ENCODE measurements at regions not wholly inside any gene's neighbourhood (a gene's known extent, or its start where the extent isn't known, plus 50 kb on each side); places are given as distances from the start of the nearest gene placed in this dataset.
"Not testable (repeated sequence)": the region's sequence is repeated elsewhere in the genome, so short reads cannot be mapped to it uniquely, and the experiment has no call there.

GRCh38 chr14:40630471-40630870, 976.2 kb upstream of the LRFN5 start:
- H3K27ac Mint-ChIP-seq = no peak overlapping the region
- H3K36me3 Mint-ChIP-seq (ENCODE audit: low read depth) = no peaks in the 10 kb centered on the region
- H3K4me3 Mint-ChIP-seq = peak overlapping the region; percentile 5
- no peaks in the 10 kb centered on the region for H3K4me1 Mint-ChIP-seq
- H3K27me3 Mint-ChIP-seq (ENCODE audit: low read depth, poor library complexity) = no peaks in the 10 kb centered on the region
- TF ChIP-seq CTCF (IDR thresholded peaks at IDR 0.05) = no peak
- no peaks in the 10 kb centered on the region for H3K9me3 Mint-ChIP-seq
- DNase-seq = no peak

DNA sequence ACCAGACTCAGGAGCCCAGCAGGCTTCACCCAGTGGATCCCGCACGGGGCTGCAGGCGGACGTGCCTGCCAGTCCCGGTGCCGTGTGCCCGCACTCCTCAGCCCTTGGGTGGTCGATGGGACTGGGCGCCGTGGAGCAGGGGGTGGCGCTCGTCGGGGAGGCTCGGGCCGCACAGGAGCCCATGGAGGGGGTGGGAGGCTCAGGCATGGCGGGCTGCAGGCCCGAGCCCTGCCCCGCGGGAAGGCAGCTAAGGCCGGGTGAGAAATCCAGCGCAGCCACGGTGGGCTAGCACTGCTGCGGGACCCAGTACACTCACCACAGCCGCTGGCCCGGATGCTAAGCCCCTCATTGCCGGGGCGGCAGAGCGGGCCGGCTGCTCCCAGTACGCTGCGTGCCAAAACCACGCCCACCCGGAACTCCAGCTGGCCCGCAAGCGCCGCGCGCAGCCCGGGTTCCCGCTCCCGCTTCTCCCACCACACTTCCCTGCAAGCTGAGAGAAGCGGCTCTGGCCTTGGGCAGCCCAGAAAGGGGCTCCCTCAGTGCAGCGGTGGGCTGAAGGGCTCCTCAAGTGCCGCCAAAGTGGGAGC, 977.0 kb upstream of the LRFN5 start:
- peak; percentile 8 for DNase-seq

GRCh38 chr14:40629144-40629543, 977.5 kb upstream of the LRFN5 start:
- no peak for DNase-seq

More for the DNA sequence above, 977.0 kb upstream of the LRFN5 start:
- not testable (repeated sequence) for H3K36me3 Mint-ChIP-seq (ENCODE audit: low read depth); H3K27me3 Mint-ChIP-seq (ENCODE audit: low read depth, poor library complexity); H3K9me3 Mint-ChIP-seq; H3K4me1 Mint-ChIP-seq; H3K27ac Mint-ChIP-seq
- peak overlapping the region; percentile 5 for H3K4me3 Mint-ChIP-seq

GRCh38 chr14:40623643-40624042, 983.0 kb upstream of the LRFN5 start:
- H3K4me3 Mint-ChIP-seq = no peak overlapping the region
- no peaks in the 10 kb centered on the region for H3K9me3 Mint-ChIP-seq
- no peaks in the 10 kb centered on the region for H3K4me1 Mint-ChIP-seq
- TF ChIP-seq CTCF (IDR thresholded peaks at IDR 0.05) = no peak
- no peak overlapping the region for H3K27ac Mint-ChIP-seq
- no peak for DNase-seq
- H3K27me3 Mint-ChIP-seq (ENCODE audit: low read depth, poor library complexity) = peaks cover 6% of the 10 kb centered on the region
- H3K36me3 Mint-ChIP-seq (ENCODE audit: low read depth) = no peaks in the 10 kb centered on the region

More at GRCh38 chr14:40629144-40629543, 977.5 kb upstream of the LRFN5 start:
- Mint-ChIP-seq H3K4me3 (no peak overlapping the region), H3K9me3 (no peaks in the 10 kb centered on the region), H3K27me3 (ENCODE audit: low read depth, poor library complexity) (peaks cover 3% of the 10 kb centered on the region), H3K4me1 (no peaks in the 10 kb centered on the region), H3K27ac (peak overlapping the region; percentile 74), H3K36me3 (ENCODE audit: low read depth) (no peaks in the 10 kb centered on the region)
- no peak for TF ChIP-seq CTCF (IDR thresholded peaks at IDR 0.05)

- H3K27me3 Mint-ChIP-seq (ENCODE audit: low read depth, poor library complexity) = peaks cover 3% of the 10 kb centered on the region
- no peak overlapping the region for H3K27ac Mint-ChIP-seq
- no peak for TF ChIP-seq CTCF (IDR thresholded peaks at IDR 0.05)
- H3K36me3 Mint-ChIP-seq (ENCODE audit: low read depth) = no peaks in the 10 kb centered on the region
- no peaks in the 10 kb centered on the region for H3K9me3 Mint-ChIP-seq
- H3K4me1 Mint-ChIP-seq = no peaks in the 10 kb centered on the region
- H3K4me3 Mint-ChIP-seq = no peak overlapping the region
- no peak for DNase-seq
These were observed 988.3 kb upstream of the LRFN5 start for GRCh38 chr14:40618225-40618898.

DNA sequence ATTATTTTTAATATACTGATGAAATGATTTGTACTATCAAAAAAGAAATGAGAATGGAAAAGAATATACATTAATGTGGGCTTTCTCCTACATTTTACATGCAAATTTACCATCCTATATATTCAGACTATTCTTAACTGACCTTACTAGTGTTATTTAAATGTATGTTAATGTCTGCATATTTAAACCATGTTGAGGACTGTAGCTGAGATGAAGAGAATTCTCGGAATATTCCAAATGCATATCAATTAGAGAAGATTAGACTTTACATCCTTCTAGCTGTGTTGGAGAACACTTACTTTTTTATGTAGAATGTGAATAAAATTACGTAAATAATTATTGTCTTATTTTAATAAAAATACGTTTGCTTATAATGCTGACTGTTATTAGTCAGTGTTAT, 990.1 kb upstream of the LRFN5 start:
- Mint-ChIP-seq H3K27ac (no peak overlapping the region), H3K4me1 (no peaks in the 10 kb centered on the region), H3K9me3 (no peaks in the 10 kb centered on the region), H3K27me3 (ENCODE audit: low read depth, poor library complexity) (no peaks in the 10 kb centered on the region), H3K36me3 (ENCODE audit: low read depth) (no peaks in the 10 kb centered on the region), H3K4me3 (no peak overlapping the region)
- no peak for DNase-seq
- no peak for TF ChIP-seq CTCF (IDR thresholded peaks at IDR 0.05)
